GM23338 (cell line): ENCODE measurements at regions not wholly inside any gene's neighbourhood (a gene's known extent, or its start where the extent isn't known, plus 50 kb on each side); places are given as distances from the start of the nearest gene placed in this dataset.

Experiments used
- ATAC-seq: fragments of 200-7000 bp; cut with Tn5 transposase; 3 replicates; pipeline ENCODE4 v1.9.1; 2020
- DNase-seq: peaks from one replicate; pipeline ENCODE4 v3.0.0-alpha.2; 2015; ENCODE audit warnings: low spot score
- H2AFZ ChIP-seq: fragments of 200-600 bp; sonication (generic); 2 replicates; pipeline ENCODE4 v1.8.0; 2016; ENCODE audit warnings: antibody characterized with exemption, mild to moderate bottlenecking, moderate library complexity
- H3F3A ChIP-seq: fragments of 200-600 bp; sonication (generic); replicated peaks from 2 replicates; pipeline ENCODE4 v1.8.0; 2017; ENCODE audit warnings: antibody characterized with exemption, mixed run types, low read depth
- H3K27ac ChIP-seq: fragments of 200-600 bp; sonication (generic); 2 replicates; pipeline ENCODE4 v1.6.1; 2016; ENCODE audit warnings: low read depth
- H3K27me3 ChIP-seq: fragments of 200-600 bp; sonication (generic); 2 replicates; pipeline ENCODE4 v1.8.0; 2016; ENCODE audit warnings: mild to moderate bottlenecking, mixed run types, moderate library complexity; ENCODE audit not compliant: insufficient read depth
- H3K36me3 ChIP-seq: fragments of 200-600 bp; sonication (generic); 2 replicates; pipeline ENCODE4 v1.8.0; 2016; ENCODE audit warnings: mild to moderate bottlenecking; ENCODE audit not compliant: insufficient read depth
- H3K4me1 ChIP-seq: fragments of 200-600 bp; sonication (generic); 2 replicates; pipeline ENCODE4 v1.8.0; 2016; ENCODE audit warnings: mild to moderate bottlenecking, moderate library complexity; ENCODE audit not compliant: insufficient read depth
- H3K4me2 ChIP-seq: fragments of 200-600 bp; sonication (generic); 2 replicates; pipeline ENCODE4 v1.7.1; 2017; ENCODE audit warnings: mixed run types
- H3K4me3 ChIP-seq: fragments of 200-600 bp; sonication (generic); 2 replicates; pipeline ENCODE4 v1.6.1; 2016; ENCODE audit warnings: mixed run types
- H3K79me2 ChIP-seq: fragments of 200-600 bp; sonication (generic); replicated peaks from 2 replicates; pipeline ENCODE4 v1.8.0; 2017; ENCODE audit warnings: mild to moderate bottlenecking; ENCODE audit not compliant: insufficient read depth
- H3K9me2 ChIP-seq: fragments of 200-600 bp; sonication (generic); 2 replicates; pipeline ENCODE4 v1.8.0; 2017; ENCODE audit not compliant: insufficient read depth
- H4K20me1 ChIP-seq: fragments of 200-600 bp; sonication (generic); replicated peaks from 2 replicates; pipeline ENCODE4 v1.8.0; 2017; ENCODE audit warnings: mild to moderate bottlenecking; ENCODE audit not compliant: insufficient read depth
- H3K27ac Mint-ChIP-seq: 2 replicates; pipeline ENCODE4 v1.8.0; 2020; ENCODE audit warnings: inconsistent platforms, mild to moderate bottlenecking, moderate library complexity, mixed read lengths
- H3K27me3 Mint-ChIP-seq: 3 replicates; pipeline ENCODE4 v1.8.0; 2022; ENCODE audit warnings: low read depth, mild to moderate bottlenecking, moderate library complexity, mixed read lengths, inconsistent platforms; ENCODE audit not compliant: insufficient read depth, poor library complexity
- H3K36me3 Mint-ChIP-seq: 3 replicates; pipeline ENCODE4 v1.8.0; 2021; ENCODE audit warnings: low read depth, mild to moderate bottlenecking, inconsistent platforms, moderate library complexity, mixed read lengths
- H3K4me1 Mint-ChIP-seq: 3 replicates; pipeline ENCODE4 v1.8.0; 2020; ENCODE audit warnings: mild to moderate bottlenecking, inconsistent platforms, mixed read lengths
- H3K4me3 Mint-ChIP-seq: 3 replicates; pipeline ENCODE4 v1.8.0; 2021; ENCODE audit warnings: moderate library complexity, mild to moderate bottlenecking, inconsistent platforms, mixed read lengths
- H3K9me3 Mint-ChIP-seq: 3 replicates; pipeline ENCODE4 v1.8.0; 2020; ENCODE audit warnings: moderate library complexity, mild to moderate bottlenecking, inconsistent platforms, mixed read lengths
- CREB1 ChIP-seq: fragments of 250-450 bp; sonication (Bioruptor Pico); IDR thresholded peaks from 2 replicates; pipeline ENCODE4 v1.5.0; 2020; ENCODE audit warnings: low read depth, mild to moderate bottlenecking, moderate library complexity
- EZH2 ChIP-seq: fragments of 200-600 bp; sonication (generic); IDR thresholded peaks from one replicate; pipeline ENCODE4 v1.8.0; 2017; ENCODE audit warnings: antibody characterized with exemption, mild to moderate bottlenecking, low read depth; ENCODE audit not compliant: unreplicated experiment
- JUNB ChIP-seq: IDR thresholded peaks from one replicate; pipeline ENCODE4 v1.6.1; 2016; ENCODE audit warnings: antibody characterized with exemption; ENCODE audit not compliant: unreplicated experiment
- NANOG ChIP-seq: IDR thresholded peaks from 2 replicates; pipeline ENCODE4 v1.6.1; 2016; ENCODE audit warnings: antibody characterized with exemption, borderline replicate concordance
- POLR2AphosphoS5 ChIP-seq: IDR thresholded peaks from 2 replicates; pipeline ENCODE4 v1.6.1; 2016; ENCODE audit warnings: antibody characterized with exemption, low read depth
- STAT1 ChIP-seq: IDR thresholded peaks from one replicate; pipeline ENCODE4 v1.6.1; 2016; ENCODE audit warnings: antibody characterized with exemption; ENCODE audit not compliant: unreplicated experiment
- ZNF114 ChIP-seq: fragments of 250-450 bp; sonication (Bioruptor Pico); IDR thresholded peaks from 2 replicates; pipeline ENCODE4 v1.5.0; 2020; ENCODE audit warnings: mild to moderate bottlenecking, moderate library complexity
- ZNF331 ChIP-seq: fragments of 250-450 bp; sonication (Bioruptor Pico); IDR thresholded peaks from 2 replicates; pipeline ENCODE4 v1.5.0; 2020; ENCODE audit warnings: low read depth, mild to moderate bottlenecking, moderate library complexity
- ZNF462 ChIP-seq: fragments of 250-450 bp; sonication (Bioruptor Pico); IDR thresholded peaks from 2 replicates; pipeline ENCODE4 v1.5.0; 2020; ENCODE audit warnings: mild to moderate bottlenecking, moderate library complexity
- TF ChIP-seq, protein P1 (sequence below): IDR thresholded peaks from one replicate; pipeline ENCODE4 v1.6.1; 2018; ENCODE audit warnings: antibody characterized with exemption; ENCODE audit not compliant: unreplicated experiment

- TF ChIP-seq ZNF462 (CRISPR knock-in tag) (no peak), ZNF114 (CRISPR knock-in tag) (no peak), CREB1 (CRISPR knock-in tag) (no peak), ZNF331 (CRISPR knock-in tag) (no peak), EZH2 (no peak)
Observed at GRCh38 chr12:115776399-115776798, 501.1 kb downstream of the MED13L start (continued).

DNA sequence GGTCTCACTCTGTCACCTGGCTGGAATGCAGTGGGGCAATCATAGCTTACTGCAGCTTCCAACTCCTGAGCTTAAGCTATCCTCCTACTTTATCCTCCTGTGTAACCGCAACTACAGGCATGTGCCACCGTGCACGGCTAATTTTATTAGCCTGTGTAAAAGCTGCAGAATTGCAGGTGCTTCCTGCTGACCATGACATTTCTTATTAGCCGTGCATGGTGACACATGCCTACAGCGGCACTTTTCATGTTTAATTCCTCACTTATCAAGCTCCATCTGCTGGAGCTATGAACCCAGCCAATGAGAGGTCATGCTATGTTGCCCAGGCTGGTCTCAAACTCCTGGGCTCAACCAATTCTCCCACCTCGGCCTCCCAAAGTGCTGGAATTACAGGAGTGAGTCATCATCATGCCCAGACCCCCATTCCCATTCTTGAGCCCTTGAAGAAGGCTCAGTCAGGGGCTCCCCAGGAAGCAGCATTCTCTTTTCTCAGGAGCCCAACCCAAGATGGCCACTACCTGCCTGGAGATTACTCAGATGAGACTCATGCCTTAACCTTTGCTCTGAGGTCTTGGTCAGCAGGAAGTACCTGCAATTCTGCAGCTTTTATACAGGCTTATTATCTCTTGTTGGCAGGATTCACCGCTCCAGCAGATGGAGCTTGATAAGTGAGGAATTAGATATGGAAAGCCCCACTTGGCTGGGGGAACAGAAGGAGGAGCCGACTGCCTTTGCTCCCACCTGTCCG lies 503.2 kb downstream of the MED13L start:
- H3K36me3 ChIP-seq = no peaks in the 10 kb centered on the region
- TF ChIP-seq POLR2AphosphoS5 (no peak), STAT1 (no peak), JUNB (no peak), NANOG (no peak)
- TF ChIP-seq, protein P1, sequence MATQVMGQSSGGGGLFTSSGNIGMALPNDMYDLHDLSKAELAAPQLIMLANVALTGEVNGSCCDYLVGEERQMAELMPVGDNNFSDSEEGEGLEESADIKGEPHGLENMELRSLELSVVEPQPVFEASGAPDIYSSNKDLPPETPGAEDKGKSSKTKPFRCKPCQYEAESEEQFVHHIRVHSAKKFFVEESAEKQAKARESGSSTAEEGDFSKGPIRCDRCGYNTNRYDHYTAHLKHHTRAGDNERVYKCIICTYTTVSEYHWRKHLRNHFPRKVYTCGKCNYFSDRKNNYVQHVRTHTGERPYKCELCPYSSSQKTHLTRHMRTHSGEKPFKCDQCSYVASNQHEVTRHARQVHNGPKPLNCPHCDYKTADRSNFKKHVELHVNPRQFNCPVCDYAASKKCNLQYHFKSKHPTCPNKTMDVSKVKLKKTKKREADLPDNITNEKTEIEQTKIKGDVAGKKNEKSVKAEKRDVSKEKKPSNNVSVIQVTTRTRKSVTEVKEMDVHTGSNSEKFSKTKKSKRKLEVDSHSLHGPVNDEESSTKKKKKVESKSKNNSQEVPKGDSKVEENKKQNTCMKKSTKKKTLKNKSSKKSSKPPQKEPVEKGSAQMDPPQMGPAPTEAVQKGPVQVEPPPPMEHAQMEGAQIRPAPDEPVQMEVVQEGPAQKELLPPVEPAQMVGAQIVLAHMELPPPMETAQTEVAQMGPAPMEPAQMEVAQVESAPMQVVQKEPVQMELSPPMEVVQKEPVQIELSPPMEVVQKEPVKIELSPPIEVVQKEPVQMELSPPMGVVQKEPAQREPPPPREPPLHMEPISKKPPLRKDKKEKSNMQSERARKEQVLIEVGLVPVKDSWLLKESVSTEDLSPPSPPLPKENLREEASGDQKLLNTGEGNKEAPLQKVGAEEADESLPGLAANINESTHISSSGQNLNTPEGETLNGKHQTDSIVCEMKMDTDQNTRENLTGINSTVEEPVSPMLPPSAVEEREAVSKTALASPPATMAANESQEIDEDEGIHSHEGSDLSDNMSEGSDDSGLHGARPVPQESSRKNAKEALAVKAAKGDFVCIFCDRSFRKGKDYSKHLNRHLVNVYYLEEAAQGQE = no peak
- Mint-ChIP-seq H3K9me3 (peaks cover 5% of the 10 kb centered on the region; the same call in 1 of the 3 replicates), H3K36me3 (no peaks in the 10 kb centered on the region), H3K4me1 (no peaks in the 10 kb centered on the region), H3K27ac (no peak overlapping the region), H3K27me3 (peaks cover under 1% of the 10 kb centered on the region), H3K4me3 (no peak overlapping the region)
- H3K9me2 ChIP-seq = peaks cover 3% of the 10 kb centered on the region; the same call in 1 of the 2 replicates
- H3K27ac ChIP-seq = no peak overlapping the region
- no peak overlapping the region for H3K4me3 ChIP-seq
- ATAC-seq (no peak), DNase-seq (no peak)
- no peaks in the 10 kb centered on the region for H3F3A ChIP-seq
- H3K4me2 ChIP-seq = no peak overlapping the region
- no peaks in the 10 kb centered on the region for H3K4me1 ChIP-seq
- H3K79me2 ChIP-seq = no peaks in the 10 kb centered on the region
- no peak overlapping the region for H2AFZ ChIP-seq
- H3K27me3 ChIP-seq = no peaks in the 10 kb centered on the region
- H4K20me1 ChIP-seq = no peaks in the 10 kb centered on the region
